Mammary epithelial cell (primary cell): ENCODE measurements at regions not wholly inside any gene's neighbourhood (a gene's known extent, or its start where the extent isn't known, plus 50 kb on each side); places are given as distances from the start of the nearest gene placed in this dataset.

Experiments
- CTCF ChIP-seq, 2 donors: IDR thresholded peaks in 1 of 2; conservative IDR thresholded peaks in 1 of 2; 2 replicates each; pipeline ENCODE4 v1.5.1; 2011 to 2012; ENCODE audit warnings: inconsistent platforms in 2 of 2, low read length in 2 of 2, mild to moderate bottlenecking in 2 of 2, control low read depth in 1 of 2, low read depth in 1 of 2; ENCODE audit not compliant: insufficient read depth in 1 of 2; ENCODE audit errors: extremely low read depth in 1 of 2
- EZH2 ChIP-seq: IDR thresholded peaks from 2 replicates; pipeline ENCODE4 v1.6.1; 2012; ENCODE audit warnings: low read length, inconsistent platforms, borderline replicate concordance

- TF ChIP-seq CTCF (conservative IDR thresholded peaks at IDR 0.05 in 1 of 2, IDR thresholded peaks at IDR 0.05 in 1 of 2; ENCODE audit: extremely low read depth in 1 of 2, insufficient read depth in 1 of 2, low read depth in 1 of 2, low read length in 2 of 2) (no peak), EZH2 (no peak)
Observed at GRCh38 chr7:21104124-21104500, 317.4 kb upstream of the SP8 start.
